ENCODE measurements at regions not wholly inside any gene's neighbourhood (a gene's known extent, or its start where the extent isn't known, plus 50 kb on each side); places are given as distances from the start of the nearest gene placed in this dataset.
A peak's percentile ranks its signal among the peaks of the same experiment; 100 is the strongest.
"Not testable (repeated sequence)": the region's sequence is repeated elsewhere in the genome, so short reads cannot be mapped to it uniquely, and the experiment has no call there.

GRCh38 chr12:47362126-47362705 is 282.5 kb upstream of the AMIGO2 start:
- Histone ChIP-seq H3K4me1 (peaks cover 19% of the 10 kb centered on the region), H3K36me3 (no peaks in the 10 kb centered on the region), H3K9me3 (no peaks in the 10 kb centered on the region), H3K27ac (peak overlapping the region; percentile 2), H3K4me3 (no peak overlapping the region), H3K27me3 (ENCODE audit: low read depth) (no peaks in the 10 kb centered on the region)
- TF ChIP-seq CTCF (IDR thresholded peaks at IDR 0.05) = no peak
- no peak for DNase-seq
- no peak for ATAC-seq
- intact Hi-C loops (cut with DNase I) = no loop called here

- Histone ChIP-seq H3K27ac (peak overlapping the region; percentile 73), H3K27me3 (ENCODE audit: low read depth) (no peaks in the 10 kb centered on the region), H3K9me3 (no peaks in the 10 kb centered on the region), H3K4me3 (peak overlapping the region; percentile 18), H3K36me3 (no peaks in the 10 kb centered on the region), H3K4me1 (peaks cover 25% of the 10 kb centered on the region)
- no peak for TF ChIP-seq CTCF (IDR thresholded peaks at IDR 0.05)
- DNase-seq (no peak), ATAC-seq (peak; percentile 76 to 77)
- intact Hi-C loops (cut with DNase I) = no loop called here
Observed at GRCh38 chr12:47361389-47362021, 281.7 kb upstream of the AMIGO2 start.

DNA sequence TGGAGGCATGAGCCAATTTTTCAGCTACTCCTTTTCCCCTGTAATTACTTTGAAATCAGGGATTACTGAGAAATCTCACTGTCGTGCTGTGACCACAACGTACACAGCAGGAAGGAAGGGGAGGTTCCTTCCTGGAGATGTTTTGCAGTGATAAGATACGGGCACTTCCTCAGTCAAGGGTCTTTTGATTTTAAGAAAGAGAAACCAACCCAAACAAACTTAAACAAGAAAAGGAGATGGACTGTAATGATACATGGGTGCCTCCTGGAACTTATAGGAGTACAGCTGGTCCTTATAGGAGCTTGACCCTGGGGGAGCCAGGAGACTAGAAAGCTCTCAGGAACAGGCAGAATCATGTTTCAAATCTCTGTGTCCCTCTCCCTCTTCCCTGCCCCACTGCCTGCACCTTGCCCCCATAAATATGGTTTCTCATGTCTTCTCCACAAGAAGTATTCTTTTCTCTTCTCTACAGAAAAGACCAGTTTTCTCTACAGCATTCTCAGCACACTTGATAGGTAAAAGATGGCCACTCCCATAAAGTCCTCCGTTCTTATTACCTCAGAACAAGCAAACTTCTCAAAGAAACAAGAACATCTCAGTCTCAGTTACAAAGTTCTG is 281.1 kb upstream of the AMIGO2 start:
- H3K4me1 ChIP-seq = peaks cover 26% of the 10 kb centered on the region
- ATAC-seq (peak; percentile 74 to 78), DNase-seq (no peak)
- no peaks in the 10 kb centered on the region for H3K9me3 ChIP-seq
- TF ChIP-seq CTCF (IDR thresholded peaks at IDR 0.05) = no peak
- H3K36me3 ChIP-seq = no peaks in the 10 kb centered on the region
- no peaks in the 10 kb centered on the region for H3K27me3 ChIP-seq (ENCODE audit: low read depth)
- H3K4me3 ChIP-seq = peak overlapping the region; percentile 18
- H3K27ac ChIP-seq = peak overlapping the region; percentile 73
- intact Hi-C loops (cut with DNase I) = no loop called here

- H3K36me3 ChIP-seq = no peaks in the 10 kb centered on the region
- no peaks in the 10 kb centered on the region for H3K9me3 ChIP-seq
- no peak for DNase-seq
- no peaks in the 10 kb centered on the region for H3K27me3 ChIP-seq (ENCODE audit: low read depth)
- peaks cover 26% of the 10 kb centered on the region for H3K4me1 ChIP-seq
- no peak for ATAC-seq
- no peak overlapping the region for H3K4me3 ChIP-seq
- no peak for TF ChIP-seq CTCF (IDR thresholded peaks at IDR 0.05)
- peak overlapping the region; percentile 73 for H3K27ac ChIP-seq
- intact Hi-C loops (cut with DNase I) = no loop called here
Observed at GRCh38 chr12:47360093-47360480, 280.3 kb upstream of the AMIGO2 start.

DNA sequence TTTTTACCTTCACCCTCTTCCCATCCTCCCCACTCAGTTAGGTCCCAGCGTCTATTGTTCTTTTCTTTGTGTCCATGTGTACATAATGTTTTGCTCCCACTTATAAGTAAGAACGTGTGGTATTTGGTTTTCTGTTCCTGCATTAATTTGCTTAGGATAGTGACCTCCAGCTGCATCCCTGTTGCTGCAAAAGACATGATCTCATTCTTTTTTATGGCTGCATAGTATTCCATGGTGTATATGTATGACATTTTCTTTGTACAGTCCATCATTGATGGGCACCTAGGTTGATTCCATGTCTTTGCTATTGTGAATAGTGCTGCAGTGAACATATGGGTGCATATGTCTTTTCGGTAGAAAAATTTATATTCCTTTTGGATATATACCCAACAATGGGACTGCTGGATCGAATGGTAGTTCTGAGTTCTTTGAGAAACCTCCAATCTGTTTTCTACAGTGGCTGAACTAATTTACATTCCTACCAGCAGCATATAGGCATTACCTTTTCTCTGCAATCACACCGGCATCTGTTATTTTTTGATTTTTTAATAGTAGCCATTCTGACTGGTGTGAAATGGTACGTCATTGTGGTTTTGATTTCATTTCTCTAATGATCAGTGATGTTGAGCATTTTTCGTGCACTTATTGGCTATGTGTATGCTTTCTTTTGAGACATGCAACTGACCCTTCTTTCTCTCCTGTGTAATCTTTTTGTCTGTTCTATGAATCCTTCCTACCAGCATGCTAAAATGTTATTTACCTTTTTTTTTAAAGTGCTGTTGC is 279.7 kb upstream of the AMIGO2 start:
- H3K4me3 ChIP-seq = no peak overlapping the region
- DNase-seq (no peak), ATAC-seq (no peak)
- no peaks in the 10 kb centered on the region for H3K9me3 ChIP-seq
- peaks cover 26% of the 10 kb centered on the region for H3K4me1 ChIP-seq
- peak overlapping the region; percentile 73 for H3K27ac ChIP-seq
- intact Hi-C loops (cut with DNase I) = no loop called here
- TF ChIP-seq CTCF (IDR thresholded peaks at IDR 0.05) = no peak
- no peaks in the 10 kb centered on the region for H3K27me3 ChIP-seq (ENCODE audit: low read depth)
- H3K36me3 ChIP-seq = no peaks in the 10 kb centered on the region

DNA sequence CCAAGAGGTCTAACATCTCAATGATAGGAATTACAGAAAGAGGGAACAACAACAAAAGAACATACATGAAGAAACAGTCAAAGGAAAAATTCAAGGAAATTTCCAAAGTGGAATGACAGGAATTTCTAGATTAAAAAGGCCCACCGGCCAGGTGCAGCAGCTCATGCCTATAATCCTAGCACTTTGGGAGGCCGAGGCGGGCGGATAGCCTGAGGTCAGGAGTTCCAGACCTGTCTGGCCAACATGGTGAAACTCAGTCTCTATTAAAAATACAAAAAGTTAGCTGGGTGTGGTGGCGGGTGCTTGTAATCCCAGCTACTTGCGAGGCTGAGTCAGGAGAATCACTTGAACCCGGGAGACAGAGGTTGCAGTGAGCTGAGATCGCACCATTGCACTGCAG is 277.2 kb upstream of the AMIGO2 start:
- H3K27ac ChIP-seq; ATAC-seq; H3K27me3 ChIP-seq (ENCODE audit: low read depth); DNase-seq; H3K4me3 ChIP-seq; H3K9me3 ChIP-seq; intact Hi-C loops (cut with DNase I); H3K36me3 ChIP-seq: not testable (repeated sequence)
- peaks cover 22% of the 10 kb centered on the region for H3K4me1 ChIP-seq
